ENCODE measurements at regions not wholly inside any gene's neighbourhood (a gene's known extent, or its start where the extent isn't known, plus 50 kb on each side); places are given as distances from the start of the nearest gene placed in this dataset.

DNA sequence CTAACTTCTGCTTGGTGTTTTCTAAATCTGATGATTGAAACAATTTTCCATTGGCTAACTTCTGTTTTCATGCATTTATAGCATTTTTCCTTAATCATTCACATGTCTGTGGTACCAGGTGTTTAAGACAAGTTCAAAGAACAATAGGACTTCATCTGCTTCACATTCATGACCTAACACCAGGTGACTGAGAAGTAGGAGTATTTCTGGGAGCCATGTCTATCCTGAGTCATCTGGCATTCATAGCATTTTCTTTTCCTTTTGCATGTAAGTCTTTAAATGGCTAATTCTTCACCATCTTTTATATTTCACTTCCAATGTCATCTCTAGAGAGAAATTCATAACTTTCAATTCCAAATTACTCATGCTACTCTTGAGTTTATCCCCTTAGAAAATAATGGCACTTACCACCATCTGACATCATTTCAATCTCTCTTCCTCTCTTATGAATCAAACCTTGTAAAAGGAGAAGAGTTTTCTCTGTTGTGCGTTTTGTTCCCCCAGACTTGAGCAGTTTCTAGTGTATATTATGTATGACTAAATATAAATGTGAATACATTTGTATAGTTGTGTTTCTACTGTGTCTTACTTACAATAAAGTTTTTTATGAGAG, 1196.1 kb upstream of the CDH9 start:
- no peaks in the 10 kb centered on the region for H3K79me1 ChIP-seq (ENCODE audit: insufficient read depth, low read depth, low read length, poor library complexity, severe bottlenecking)
- no peak overlapping the region for H3T11ph ChIP-seq (ENCODE audit: low read length)
- Mint-ChIP-seq H3K4me1 (no peaks in the 10 kb centered on the region), H3K4me3 (no peak overlapping the region), H3K36me3 (ENCODE audit: insufficient read depth in 1 of 3, low read depth in 3 of 3) (no peaks in the 10 kb centered on the region), H3K27me3 (ENCODE audit: low read depth) (peaks cover 2% of the 10 kb centered on the region; the same call in 1 of the 2 replicates), H3K9me3 (peaks cover 0 to 3% of the 10 kb centered on the region in 2 experiments; a peak in 1 of 5 replicates), H3K27ac (no peak overlapping the region)
- no peaks in the 10 kb centered on the region for H3K79me2 ChIP-seq (ENCODE audit: insufficient read depth, low read length)
- H3K4ac ChIP-seq (ENCODE audit: low read depth, low read length), result no peak overlapping the region
- H3K27ac ChIP-seq (ENCODE audit: insufficient read length, low read depth, low read length), result no peak overlapping the region
- no peak overlapping the region for H3K56ac ChIP-seq (ENCODE audit: insufficient read length, low read depth, low read length)
- H4K20me1 ChIP-seq (ENCODE audit: control insufficient read depth, insufficient read depth, insufficient read length), result no peaks in the 10 kb centered on the region
- no peak overlapping the region for H4K91ac ChIP-seq (ENCODE audit: insufficient read length, low read depth, low read length)
- H2BK12ac ChIP-seq (ENCODE audit: insufficient read length, low read depth, low read length), result no peak overlapping the region
- H3K4me2 ChIP-seq (ENCODE audit: insufficient read depth, insufficient read length, low read length), result no peak overlapping the region
- no peak overlapping the region for H2AFZ ChIP-seq (ENCODE audit: low read length)
- H2BK20ac ChIP-seq (ENCODE audit: low read depth, low read length, poor library complexity, severe bottlenecking), result no peak overlapping the region
- H3K23me2 ChIP-seq (ENCODE audit: insufficient read length, low read depth, low read length, poor library complexity, severe bottlenecking), result no peaks in the 10 kb centered on the region
- no peak for TF ChIP-seq CTCF (conservative IDR thresholded peaks at IDR 0.05)
- DNase-seq, result no peak
- no peak overlapping the region for H4K5ac ChIP-seq (ENCODE audit: insufficient read length, low read depth, low read length)
- WGBS (ENCODE audit: extremely low coverage, insufficient read length, low lambda C conversion rate), result no CpG with 5 or more reads among the region's 1 CpG
- H3K4me1 ChIP-seq (ENCODE audit: insufficient read depth, low read length), result no peaks in the 10 kb centered on the region
- H3K9me3 ChIP-seq (ENCODE audit: control insufficient read depth, low read depth, low read length), result no peaks in the 10 kb centered on the region
- H3K18ac ChIP-seq (ENCODE audit: insufficient read length, low read depth, low read length), result no peak overlapping the region
- no peak overlapping the region for H3K9ac ChIP-seq (ENCODE audit: extremely low read depth, insufficient read length, low read length)
- H2BK5ac ChIP-seq (ENCODE audit: insufficient read length, low read length), result no peak overlapping the region
- no peak overlapping the region for H3K14ac ChIP-seq (ENCODE audit: insufficient read depth, low read length)
- no peak overlapping the region for H2BK15ac ChIP-seq (ENCODE audit: low read depth, low read length)
- H3K23ac ChIP-seq (ENCODE audit: insufficient read length, low read depth, low read length), result no peak overlapping the region
- no peak overlapping the region for H2BK120ac ChIP-seq (ENCODE audit: low read depth, low read length, poor library complexity, severe bottlenecking)
- H3K27me3 ChIP-seq (ENCODE audit: insufficient read depth, low read length), result no peaks in the 10 kb centered on the region
- no peak overlapping the region for H4K8ac ChIP-seq (replicated peaks; ENCODE audit: insufficient read length, low read depth, low read length)
- H2AK5ac ChIP-seq (ENCODE audit: insufficient read length, low read length), result no peak overlapping the region

Measured in H9 (cell line).